Adrenal gland (tissue), 9 donors: ENCODE measurements at regions not wholly inside any gene's neighbourhood (a gene's known extent, or its start where the extent isn't known, plus 50 kb on each side); places are given as distances from the start of the nearest gene placed in this dataset.

Experiments used
- DNase-seq, 7 donors: peaks; one replicate each; pipeline ENCODE4 v3.0.0-alpha.2; 2019 to 2020
- H3K27ac ChIP-seq, 5 donors: fragments of 200-600 bp; sonication (generic) in 4 of 5; 1 replicate in 3 of 5; 2 replicates in 2 of 5; pipeline versions ENCODE4 v1.5.1 to v1.8.0; 2016 to 2020; ENCODE audit warnings: mild to moderate bottlenecking in 1 of 5
- H3K27me3 ChIP-seq: fragments of 200-600 bp; 2 replicates; pipeline ENCODE4 v1.8.0; 2021
- H3K36me3 ChIP-seq, 2 donors: fragments of 200-600 bp; replicated peaks in 1 of 2; 1 replicate in 1 of 2; 2 replicates in 1 of 2; pipeline versions ENCODE4 v1.5.1 to v1.8.0; 2018 to 2022
- H3K4me1 ChIP-seq, 2 donors: fragments of 200-600 bp; replicated peaks in 1 of 2; 1 replicate in 1 of 2; 2 replicates in 1 of 2; pipeline versions ENCODE4 v1.5.1 to v1.8.0; 2018 to 2021
- H3K4me3 ChIP-seq, 4 donors: fragments of 200-600 bp; sonication (generic) in 3 of 4; one replicate each; pipeline ENCODE4 v1.5.1; 2016 to 2018
- H3K9me3 ChIP-seq, 3 donors: fragments of 200-600 bp; sonication (generic) in 1 of 3; replicated peaks in 1 of 3; 1 replicate in 2 of 3; 2 replicates in 1 of 3; pipeline versions ENCODE4 v1.5.1 to v1.8.0; 2016 to 2021
- CTCF ChIP-seq, 6 experiments: fragments of 450-650 bp in 4 of 6; fragments of 200-600 bp in 2 of 6; sonication (generic) in 1 of 6; IDR thresholded peaks; 1 replicate in 5 of 6; 2 replicates in 1 of 6; pipeline versions ENCODE4 v1.5.1 to v1.8.0; 2016 to 2021; ENCODE audit warnings: antibody characterized with exemption in 6 of 6, mild to moderate bottlenecking in 2 of 6, moderate library complexity in 1 of 6
- POLR2A ChIP-seq, 2 donors: fragments of 450-650 bp; IDR thresholded peaks; one replicate each; pipeline ENCODE4 v1.6.1; 2017; ENCODE audit warnings: antibody characterized with exemption in 2 of 2, mild to moderate bottlenecking in 2 of 2, moderate library complexity in 1 of 2
- WGBS, 4 donors: extraction: QIAGEN DNeasy Blood & Tissue Kit in 2 of 4; methylation state at CpG; one replicate each; pipeline versions ENCODE4 v1.1.5 to v1.1.7; 2013 to 2017; 5-methylcytosine and 5-hydroxymethylcytosine counted together
- intact Hi-C, 2 donors: fragments of 100-400 bp; cut with DNase I; formaldehyde crosslinking; loops; one replicate each; pipeline versions ENCODE4 v1.14.1 to v1.15.0; 2022 to 2023
- donor health status: healthy with polysubstance abuse.
- donor health status: Bipolar disorder and iron deficiency.
- donor health status: DM: yes; HTN: yes; CAD: no.
- donor health status: DM: no; HTN: no; CAD: no.
- donor health status: DM: no; HTN: no; CAD: no.

GRCh38 chr13:50382511-50382910, 367.3 kb downstream of the KCNRG start:
- intact Hi-C loops, result no loop called here
- no peaks in the 10 kb centered on the region for H3K27me3 ChIP-seq
- H3K36me3 ChIP-seq, result no peaks in the 10 kb centered on the region
- H3K27ac ChIP-seq, result no peak overlapping the region
- 82 to 91% (median 88%) methylated on average over 1 of the region's 1 CpG for WGBS, 4 donors
- H3K4me3 ChIP-seq, result no peak overlapping the region
- DNase-seq, result no peak
- no peak for TF ChIP-seq CTCF (IDR thresholded peaks at IDR 0.05)
- TF ChIP-seq POLR2A (IDR thresholded peaks at IDR 0.05), result no peak
- peaks cover 0 to 8% (median 0%) of the 10 kb centered on the region in 3 donors for H3K9me3 ChIP-seq
- no peaks in the 10 kb centered on the region for H3K4me1 ChIP-seq

- no peak overlapping the region for H3K27ac ChIP-seq
- H3K4me1 ChIP-seq, result no peaks in the 10 kb centered on the region
- no peak overlapping the region for H3K4me3 ChIP-seq
- peaks cover 0 to 8% (median 0%) of the 10 kb centered on the region in 3 donors for H3K9me3 ChIP-seq
- H3K27me3 ChIP-seq, result no peaks in the 10 kb centered on the region
- no peaks in the 10 kb centered on the region for H3K36me3 ChIP-seq
- no peak for DNase-seq
- WGBS, 4 donors, result 69 to 84% (median 70%) methylated on average over 4 of the region's 4 CpGs
- no peak for TF ChIP-seq POLR2A (IDR thresholded peaks at IDR 0.05)
- intact Hi-C loops, result no loop called here
Observed at GRCh38 chr13:50382951-50383350, 367.7 kb downstream of the KCNRG start.

- 95 to 96% (median 96%) methylated on average over 1 of the region's 1 CpG for WGBS, 4 donors
- Histone ChIP-seq H3K4me3 (no peak overlapping the region), H3K4me1 (no peaks in the 10 kb centered on the region), H3K27me3 (no peaks in the 10 kb centered on the region), H3K36me3 (no peaks in the 10 kb centered on the region), H3K9me3 (peaks cover 0 to 8% (median 0%) of the 10 kb centered on the region in 3 donors), H3K27ac (no peak overlapping the region)
- no peak for TF ChIP-seq CTCF (IDR thresholded peaks at IDR 0.05)
- no peak for TF ChIP-seq POLR2A (IDR thresholded peaks at IDR 0.05)
- no peak for DNase-seq
- intact Hi-C loops, result no loop called here
Observed at GRCh38 chr13:50384724-50385123, 369.5 kb downstream of the KCNRG start.

- intact Hi-C loops, result no loop called here
- Histone ChIP-seq H3K27ac (no peak overlapping the region), H3K27me3 (no peaks in the 10 kb centered on the region), H3K9me3 (no peaks in the 10 kb centered on the region), H3K4me3 (no peak overlapping the region), H3K4me1 (no peaks in the 10 kb centered on the region), H3K36me3 (no peaks in the 10 kb centered on the region)
- DNase-seq, result no peak
- 68 to 80% (median 77%) methylated on average over 10 of the region's 10 CpGs for WGBS, 4 donors
- TF ChIP-seq CTCF (IDR thresholded peaks at IDR 0.05) (no peak), POLR2A (IDR thresholded peaks at IDR 0.05) (no peak)
Observed at GRCh38 chr13:50386541-50387050, 371.4 kb downstream of the KCNRG start.

GRCh38 chr13:50387051-50387581, 371.9 kb downstream of the KCNRG start:
- H3K9me3 ChIP-seq, result no peaks in the 10 kb centered on the region
- no peaks in the 10 kb centered on the region for H3K27me3 ChIP-seq
- no peak overlapping the region for H3K27ac ChIP-seq
- intact Hi-C loops, result no loop called here
- peak in 1 of 7 donors; percentile 55 for DNase-seq
- TF ChIP-seq CTCF (IDR thresholded peaks at IDR 0.05) (peak in 1 of 6 experiments; percentile 26), POLR2A (IDR thresholded peaks at IDR 0.05) (no peak)
- no peaks in the 10 kb centered on the region for H3K36me3 ChIP-seq
- no peak overlapping the region for H3K4me3 ChIP-seq
- no peaks in the 10 kb centered on the region for H3K4me1 ChIP-seq
- 70 to 89% (median 78%) methylated on average over 4 to 6 of the region's 6 CpGs for WGBS, 4 donors
